SK-N-SH (cell line): ENCODE measurements at regions not wholly inside any gene's neighbourhood (a gene's known extent, or its start where the extent isn't known, plus 50 kb on each side); places are given as distances from the start of the nearest gene placed in this dataset.
A peak's percentile ranks its signal among the peaks of the same experiment; 100 is the strongest.

ENCODE experiments used
- CTCF ChIA-PET: fragments of 300-600, 350-600 bp; formaldehyde crosslinking; extraction: SDS; loops from one replicate; lab custom pipeline; 2021; lab: Yijun Ruan, JAX
- POLR2A ChIA-PET: fragments of 350-600 bp; sonication (Branson Sonifier 250); formaldehyde crosslinking; extraction: SDS; loops from one replicate; lab custom pipeline; 2020; ENCODE audit warnings: antibody characterized with exemption, inconsistent platforms; lab: Yijun Ruan, JAX
- DNase-seq: peaks from one replicate; pipeline ENCODE4 v3.0.0; 2012
- H2AFZ ChIP-seq: fragments of 200-600 bp; sonication (generic); 2 replicates; pipeline ENCODE4 v1.8.1; 2016; ENCODE audit warnings: antibody characterized with exemption, mild to moderate bottlenecking, low read depth
- H3F3A ChIP-seq: fragments of 200-600 bp; sonication (generic); replicated peaks from 2 replicates; pipeline ENCODE3; 2016; ENCODE audit warnings: antibody characterized with exemption, mild to moderate bottlenecking; ENCODE audit not compliant: insufficient read depth
- H3K27ac ChIP-seq, 2 experiments: fragments of 200-500 bp in 1 of 2; fragments of 200-600 bp in 1 of 2; sonication (Bioruptor generic) in 1 of 2; sonication (generic), shearing (Covaris generic) in 1 of 2; 2 replicates each; pipeline versions ENCODE4 v1.5.1 to v1.6.1; 2014 to 2016; ENCODE audit warnings: low read depth in 2 of 2, inconsistent platforms in 1 of 2, low read length in 1 of 2, mild to moderate bottlenecking in 1 of 2, mixed read lengths in 1 of 2
- H3K27me3 ChIP-seq: fragments of 200-600 bp; sonication (generic), shearing (Covaris generic); 2 replicates; pipeline ENCODE4 v1.6.1; 2016; ENCODE audit warnings: mixed run types; ENCODE audit not compliant: insufficient read depth
- H3K36me3 ChIP-seq, 2 experiments: fragments of 200-500 bp in 1 of 2; fragments of 200-600 bp in 1 of 2; sonication (Bioruptor generic) in 1 of 2; sonication (generic) in 1 of 2; replicated peaks in 1 of 2; 2 replicates each; pipeline versions ENCODE3 to v1.5.1; 2014 to 2016; ENCODE audit warnings: low read length in 1 of 2, mild to moderate bottlenecking in 1 of 2; ENCODE audit not compliant: insufficient read depth in 2 of 2, control insufficient read depth in 1 of 2
- H3K4me1 ChIP-seq, 2 experiments: fragments of 200-500 bp in 1 of 2; fragments of 200-600 bp in 1 of 2; sonication (Bioruptor generic) in 1 of 2; sonication (generic), shearing (Covaris generic) in 1 of 2; 2 replicates each; pipeline versions ENCODE4 v1.5.1 to v1.6.1; 2014 to 2016; ENCODE audit warnings: low read depth in 1 of 2, low read length in 1 of 2, mixed run types in 1 of 2; ENCODE audit not compliant: insufficient read depth in 2 of 2, control insufficient read depth in 1 of 2
- H3K4me2 ChIP-seq: fragments of 200-600 bp; sonication (generic), shearing (Covaris generic); 2 replicates; pipeline ENCODE4 v1.6.1; 2017; ENCODE audit warnings: mixed run types
- H3K4me3 ChIP-seq, 2 experiments: fragments of 200-500 bp in 1 of 2; fragments of 200-600 bp in 1 of 2; sonication (Bioruptor generic) in 1 of 2; sonication (generic), shearing (Covaris generic) in 1 of 2; 2 replicates each; pipeline versions ENCODE4 v1.5.1 to v1.8.1; 2014 to 2016; ENCODE audit warnings: low read depth in 2 of 2, inconsistent platforms in 1 of 2, low read length in 1 of 2, mild to moderate bottlenecking in 1 of 2, mixed read lengths in 1 of 2, moderate library complexity in 1 of 2
- H3K79me2 ChIP-seq: fragments of 200-600 bp; sonication (generic); 2 replicates; pipeline ENCODE4 v1.8.1; 2017; ENCODE audit warnings: mild to moderate bottlenecking; ENCODE audit not compliant: insufficient read depth
- H3K9ac ChIP-seq: fragments of 200-600 bp; sonication (generic); 2 replicates; pipeline ENCODE4 v1.6.1; 2017; ENCODE audit warnings: mixed run types
- H3K9me2 ChIP-seq: fragments of 200-600 bp; sonication (generic); 2 replicates; pipeline ENCODE4 v1.6.1; 2017; ENCODE audit warnings: mixed run types
- H3K9me3 ChIP-seq: fragments of 200-600 bp; sonication (generic); 2 replicates; pipeline ENCODE4 v1.6.1; 2017; ENCODE audit warnings: mixed run types, mild to moderate bottlenecking, moderate library complexity
- H4K20me1 ChIP-seq: fragments of 200-600 bp; sonication (generic); 2 replicates; pipeline ENCODE4 v1.6.1; 2017; ENCODE audit warnings: mild to moderate bottlenecking, mixed run types; ENCODE audit not compliant: insufficient read depth
- CHD2 ChIP-seq: fragments of 150-350 bp; IDR thresholded peaks from 2 replicates; pipeline ENCODE4 v1.6.1; 2018; ENCODE audit warnings: low read length; ENCODE audit not compliant: partially characterized antibody
- ELF1 ChIP-seq: IDR thresholded peaks from 2 replicates; pipeline ENCODE4 v1.4.0; 2012
- EP300 ChIP-seq, 2 experiments: IDR thresholded peaks; 2 replicates each; pipeline versions ENCODE4 v1.4.0 to v1.6.1; 2012; ENCODE audit warnings: borderline replicate concordance in 1 of 2, low read depth in 1 of 2, low read length in 1 of 2
- EZH2phosphoT487 ChIP-seq: fragments of 200-600 bp; sonication (generic); IDR thresholded peaks from 2 replicates; pipeline ENCODE4 v1.6.1; 2017; ENCODE audit warnings: low read depth, mixed run types, mild to moderate bottlenecking, antibody characterized with exemption, moderate library complexity, borderline replicate concordance
- FOSL2 ChIP-seq: IDR thresholded peaks from 2 replicates; pipeline ENCODE4 v1.4.0; 2012; ENCODE audit warnings: low read depth, mild to moderate bottlenecking, moderate library complexity, borderline replicate concordance
- FOXM1 ChIP-seq: IDR thresholded peaks from 2 replicates; pipeline ENCODE4 v1.4.0; 2012; ENCODE audit warnings: low read depth, mild to moderate bottlenecking
- GABPA ChIP-seq: IDR thresholded peaks from 2 replicates; pipeline ENCODE4 v1.4.0; 2012; ENCODE audit warnings: low read depth, mild to moderate bottlenecking
- JUND ChIP-seq: IDR thresholded peaks from 2 replicates; pipeline ENCODE4 v1.4.0; 2012
- MAX ChIP-seq: IDR thresholded peaks from 2 replicates; pipeline ENCODE4 v1.4.0; 2012; ENCODE audit warnings: low read depth
- NFIC ChIP-seq: IDR thresholded peaks from 2 replicates; pipeline ENCODE4 v1.4.0; 2012; ENCODE audit warnings: borderline replicate concordance
- NRF1 ChIP-seq: IDR thresholded peaks from 2 replicates; pipeline ENCODE4 v1.6.1; 2012; ENCODE audit warnings: low read depth, mild to moderate bottlenecking, low read length
- PBX3 ChIP-seq: IDR thresholded peaks from 2 replicates; pipeline ENCODE4; 2012
- POLR2AphosphoS5 ChIP-seq: IDR thresholded peaks from 2 replicates; pipeline ENCODE4 v1.6.1; 2012; ENCODE audit warnings: low read depth, low read length
- RAD21 ChIP-seq: IDR thresholded peaks from 2 replicates; pipeline ENCODE4 v1.6.1; 2012; ENCODE audit warnings: mild to moderate bottlenecking, low read length
- RXRA ChIP-seq: IDR thresholded peaks from 2 replicates; pipeline ENCODE4 v1.4.0; 2012; ENCODE audit warnings: low read depth, mild to moderate bottlenecking, borderline replicate concordance
- SIN3A ChIP-seq: IDR thresholded peaks from 2 replicates; pipeline ENCODE4 v1.6.1; 2012; ENCODE audit warnings: low read depth, mild to moderate bottlenecking, low read length, moderate library complexity, borderline replicate concordance
- SMC3 ChIP-seq: IDR thresholded peaks from 2 replicates; pipeline ENCODE4 v1.6.1; 2012; ENCODE audit warnings: low read depth, low read length, improper control_type of control experiment
- TEAD4 ChIP-seq: IDR thresholded peaks from 2 replicates; pipeline ENCODE4 v1.4.0; 2012; ENCODE audit warnings: mild to moderate bottlenecking, borderline replicate concordance; ENCODE audit not compliant: insufficient read depth
- USF1 ChIP-seq: IDR thresholded peaks from 2 replicates; pipeline ENCODE4 v1.4.0; 2012; ENCODE audit warnings: low read depth, borderline replicate concordance
- USF2 ChIP-seq: fragments of 150-350 bp; IDR thresholded peaks from 2 replicates; pipeline ENCODE4 v1.6.1; 2017; ENCODE audit warnings: antibody characterized with exemption, low read length, low read depth, borderline replicate concordance
- YY1 ChIP-seq: IDR thresholded peaks from 2 replicates; pipeline ENCODE4 v1.4.0; 2012; ENCODE audit warnings: low read depth, mild to moderate bottlenecking
- ZBTB33 ChIP-seq: IDR thresholded peaks from 2 replicates; pipeline ENCODE4 v1.4.0; 2012; ENCODE audit warnings: low read depth, borderline replicate concordance
- WGBS: methylation state at CpG from one replicate; pipeline ENCODE4 v1.1.6; 2017; ENCODE audit warnings: low lambda C conversion rate; 5-methylcytosine and 5-hydroxymethylcytosine counted together

GRCh38 chr6:144581812-144582537 lies 296.8 kb downstream of the UTRN start (continued):
- TF ChIP-seq ZBTB33: no peak
- TF ChIP-seq MAX: no peak
- TF ChIP-seq SIN3A: no peak
- no peak for TF ChIP-seq POLR2AphosphoS5
- no peak for TF ChIP-seq PBX3
- no peak for TF ChIP-seq RXRA
- no peak for TF ChIP-seq NFIC

- Histone ChIP-seq H3K27me3 (no peaks in the 10 kb centered on the region), H3K79me2 (no peaks in the 10 kb centered on the region), H3K9ac (no peak overlapping the region), H2AFZ (peak overlapping the region; percentile 67), H3K36me3 (no peaks in the 10 kb centered on the region), H3F3A (peaks cover 13% of the 10 kb centered on the region), H3K9me3 (no peaks in the 10 kb centered on the region), H3K9me2 (no peaks in the 10 kb centered on the region), H3K4me2 (peak overlapping the region; percentile 74), H3K27ac (peak overlapping the region in 1 of 2 experiments; percentile 87; a peak in 2 of 4 replicates), H3K4me1 (peaks cover 0 to 14% of the 10 kb centered on the region in 2 experiments; a peak in 3 of 4 replicates), H3K4me3 (peak overlapping the region; percentile 48 to 60), H4K20me1 (no peaks in the 10 kb centered on the region)
- ChIA-PET CTCF (interaction anchor here (0.6 to 5.6 kb wide), 22 partner anchors 9 to 1072 kb away, joined by 3 to 75 read pairs (median 4); no protein-coding TSS in a partner anchor), POLR2A (interaction anchor here (0.8 kb wide), 1 partner anchor 1152 kb away, joined by 3 read pairs; the partner anchor contains the start of gene EPM2A)
- DNase-seq: peak; percentile 32
- TF ChIP-seq SIN3A: no peak
- no peak for TF ChIP-seq ELF1
- TF ChIP-seq CHD2: no peak
- no peak for TF ChIP-seq USF2
- TF ChIP-seq GABPA: no peak
- no peak for TF ChIP-seq TEAD4
- TF ChIP-seq RAD21: 0 out of 2 replicates have a peak, but pooled peaks have one; percentile 8
- TF ChIP-seq NRF1: no peak
- no peak for TF ChIP-seq JUND
- no peak for TF ChIP-seq FOSL2
- TF ChIP-seq FOXM1: no peak
- no peak for TF ChIP-seq MAX
- no peak for TF ChIP-seq USF1
- peak in 1 of 2 experiments; percentile 39; a peak in 1 of 4 replicates for TF ChIP-seq EP300 (IDR thresholded peaks at IDR 0.05; ENCODE audit: borderline replicate concordance in 1 of 2, low read depth in 1 of 2, low read length in 1 of 2)
- no peak for TF ChIP-seq YY1
- no peak for TF ChIP-seq EZH2phosphoT487
- TF ChIP-seq SMC3: no peak
- 10% methylated on average over 16 of the region's 16 CpGs for WGBS
Measured at GRCh38 chr6:144582939-144583613, 297.9 kb downstream of the UTRN start.
